Hepatocyte (in vitro differentiated cells): ENCODE measurements at regions not wholly inside any gene's neighbourhood (a gene's known extent, or its start where the extent isn't known, plus 50 kb on each side); places are given as distances from the start of the nearest gene placed in this dataset.
A peak's percentile ranks its signal among the peaks of the same experiment; 100 is the strongest.
"Not testable (repeated sequence)": the region's sequence is repeated elsewhere in the genome, so short reads cannot be mapped to it uniquely, and the experiment has no call there.

Source experiments
- DNase-seq: peaks from one replicate; pipeline ENCODE4 v3.0.0-alpha.2; 2016; ENCODE audit warnings: low spot score
- H2AFZ ChIP-seq: fragments of 200-600 bp; sonication (generic); 2 replicates; pipeline ENCODE4 v1.6.0; 2016; ENCODE audit warnings: antibody characterized with exemption, mild to moderate bottlenecking
- H3K27ac ChIP-seq: fragments of 200-600 bp; sonication (generic); 2 replicates; pipeline ENCODE4 v1.5.1; 2016; ENCODE audit warnings: mild to moderate bottlenecking
- H3K27me3 ChIP-seq: fragments of 200-600 bp; sonication (generic); 2 replicates; pipeline ENCODE4 v1.6.1; 2016
- H3K36me3 ChIP-seq: fragments of 200-600 bp; sonication (generic); replicated peaks from 2 replicates; pipeline ENCODE4 v1.5.1; 2016; ENCODE audit warnings: low read depth; ENCODE audit not compliant: insufficient read depth
- H3K4me1 ChIP-seq: fragments of 200-600 bp; sonication (generic); 2 replicates; pipeline ENCODE4 v1.5.1; 2016; ENCODE audit warnings: mild to moderate bottlenecking, moderate library complexity; ENCODE audit not compliant: insufficient read depth
- H3K4me2 ChIP-seq: fragments of 200-600 bp; sonication (generic); 2 replicates; pipeline ENCODE4 v1.6.0; 2016
- H3K4me3 ChIP-seq: fragments of 200-600 bp; sonication (generic); 2 replicates; pipeline ENCODE4 v1.5.1; 2016; ENCODE audit warnings: mild to moderate bottlenecking
- H3K79me2 ChIP-seq: fragments of 200-600 bp; sonication (generic); 2 replicates; pipeline ENCODE4 v1.6.0; 2017; ENCODE audit warnings: mild to moderate bottlenecking
- H3K9me2 ChIP-seq: fragments of 200-600 bp; sonication (generic); replicated peaks from 2 replicates; pipeline ENCODE4 v1.6.0; 2017; ENCODE audit warnings: mild to moderate bottlenecking; ENCODE audit not compliant: insufficient read depth
- H3K9me3 ChIP-seq: fragments of 200-600 bp; sonication (generic); 2 replicates; pipeline ENCODE4 v1.5.1; 2016; ENCODE audit warnings: low read depth, mild to moderate bottlenecking
- H4K20me1 ChIP-seq: fragments of 200-600 bp; sonication (generic); 2 replicates; pipeline ENCODE4 v1.6.0; 2016; ENCODE audit warnings: mild to moderate bottlenecking; ENCODE audit not compliant: insufficient read depth, poor library complexity, severe bottlenecking
- CTCF ChIP-seq: fragments of 200-600 bp; sonication (generic); IDR thresholded peaks from 2 replicates; pipeline ENCODE4 v1.5.1; 2016; ENCODE audit warnings: antibody characterized with exemption, mild to moderate bottlenecking; ENCODE audit not compliant: poor library complexity
- EZH2 ChIP-seq: fragments of 200-600 bp; sonication (generic); IDR thresholded peaks from 2 replicates; pipeline ENCODE4 v1.6.1; 2016; ENCODE audit warnings: antibody characterized with exemption, mild to moderate bottlenecking, borderline replicate concordance
- EZH2phosphoT487 ChIP-seq: fragments of 200-600 bp; sonication (generic); IDR thresholded peaks from one replicate; pipeline ENCODE4 v1.6.1; 2018; ENCODE audit warnings: antibody characterized with exemption, mild to moderate bottlenecking, low read depth, moderate library complexity; ENCODE audit not compliant: unreplicated experiment, severe bottlenecking
- WGBS: methylation state at CpG from one replicate; pipeline ENCODE4 v1.1.6; 2016; ENCODE audit warnings: low lambda C conversion rate; ENCODE audit errors: missing lambda C conversion rate; 5-methylcytosine and 5-hydroxymethylcytosine counted together

GRCh38 chr3:67940210-67940952, 286.0 kb upstream of the SUCLG2 start:
- H3K27me3 ChIP-seq, result no peaks in the 10 kb centered on the region
- 93% methylated on average over 2 of the region's 2 CpGs for WGBS
- no peak overlapping the region for H3K27ac ChIP-seq
- H3K4me2 ChIP-seq, result no peak overlapping the region
- no peaks in the 10 kb centered on the region for H3K9me2 ChIP-seq
- DNase-seq, result peak; percentile 15
- H2AFZ ChIP-seq, result no peak overlapping the region
- H3K4me1 ChIP-seq, result no peaks in the 10 kb centered on the region
- H3K9me3 ChIP-seq, result no peaks in the 10 kb centered on the region
- H4K20me1 ChIP-seq, result no peaks in the 10 kb centered on the region
- H3K36me3 ChIP-seq, result no peaks in the 10 kb centered on the region
- H3K79me2 ChIP-seq, result no peaks in the 10 kb centered on the region
- TF ChIP-seq EZH2phosphoT487 (no peak), CTCF (no peak), EZH2 (no peak)
- no peak overlapping the region for H3K4me3 ChIP-seq

- no peaks in the 10 kb centered on the region for H3K27me3 ChIP-seq
- H3K9me3 ChIP-seq, result no peaks in the 10 kb centered on the region
- H2AFZ ChIP-seq, result no peak overlapping the region
- WGBS, result 93% methylated on average over 1 of the region's 1 CpG
- H3K27ac ChIP-seq, result no peak overlapping the region
- no peak overlapping the region for H3K4me2 ChIP-seq
- no peaks in the 10 kb centered on the region for H3K79me2 ChIP-seq
- no peak overlapping the region for H3K4me3 ChIP-seq
- H3K4me1 ChIP-seq, result no peaks in the 10 kb centered on the region
- H4K20me1 ChIP-seq, result no peaks in the 10 kb centered on the region
- no peak for DNase-seq
- TF ChIP-seq EZH2 (no peak), EZH2phosphoT487 (no peak), CTCF (no peak)
- no peaks in the 10 kb centered on the region for H3K9me2 ChIP-seq
- no peaks in the 10 kb centered on the region for H3K36me3 ChIP-seq
These were observed 283.2 kb upstream of the SUCLG2 start for GRCh38 chr3:67937498-67938118.

- H3K9me3 ChIP-seq, H3K4me3 ChIP-seq, H3K27ac ChIP-seq: not testable (repeated sequence)
These were observed 276.0 kb upstream of the SUCLG2 start for GRCh38 chr3:67930394-67930793.

GRCh38 chr3:67923796-67924195, 269.4 kb upstream of the SUCLG2 start:
- Histone ChIP-seq H3K27me3 (no peaks in the 10 kb centered on the region), H3K4me1 (no peaks in the 10 kb centered on the region), H3K27ac (no peak overlapping the region), H3K9me3 (no peaks in the 10 kb centered on the region), H2AFZ (no peak overlapping the region), H3K36me3 (no peaks in the 10 kb centered on the region), H4K20me1 (no peaks in the 10 kb centered on the region), H3K79me2 (no peaks in the 10 kb centered on the region), H3K4me3 (no peak overlapping the region), H3K9me2 (no peaks in the 10 kb centered on the region), H3K4me2 (no peak overlapping the region)
- DNase-seq, result no peak
- no peak for TF ChIP-seq EZH2phosphoT487
- no peak for TF ChIP-seq CTCF
- TF ChIP-seq EZH2, result no peak

More at GRCh38 chr3:67930394-67930793, 276.0 kb upstream of the SUCLG2 start:
- DNase-seq, H3K4me2 ChIP-seq, H3K4me1 ChIP-seq, H3K79me2 ChIP-seq, H3K27me3 ChIP-seq, H4K20me1 ChIP-seq, H2AFZ ChIP-seq, H3K36me3 ChIP-seq, H3K9me2 ChIP-seq: not testable (repeated sequence)
- WGBS, result 55% methylated on average over 4 of the region's 4 CpGs
